HG02798 (cell line): ENCODE measurements at regions not wholly inside any gene's neighbourhood (a gene's known extent, or its start where the extent isn't known, plus 50 kb on each side); places are given as distances from the start of the nearest gene placed in this dataset.

Source experiments
- ATAC-seq: cut with Tn5 transposase; IDR thresholded peaks from one replicate; pipeline ENCODE4 v1.9.1; 2021; ENCODE audit warnings: mild to moderate bottlenecking; ENCODE audit not compliant: unreplicated experiment, poor library complexity

DNA sequence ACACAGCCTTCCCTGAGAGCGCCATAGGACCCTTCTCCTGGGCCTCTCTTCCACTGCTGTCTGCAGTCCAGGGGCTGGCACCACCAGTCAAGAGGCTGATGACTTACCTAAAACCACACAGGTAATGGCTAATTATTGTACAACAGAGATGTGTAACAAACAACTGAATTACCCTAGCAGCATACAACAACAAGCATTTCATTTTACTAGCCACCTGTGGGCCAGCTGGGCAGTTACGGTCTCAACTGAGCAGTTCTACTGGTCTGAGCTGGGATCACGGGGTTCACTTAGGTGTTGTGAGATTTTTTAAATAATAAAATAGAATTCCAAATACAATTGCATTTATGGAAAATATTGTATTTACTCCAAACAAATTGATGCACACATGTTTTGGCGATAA, 431.9 kb downstream of the TNS3 start:
- ATAC-seq: peak; percentile 7

DNA sequence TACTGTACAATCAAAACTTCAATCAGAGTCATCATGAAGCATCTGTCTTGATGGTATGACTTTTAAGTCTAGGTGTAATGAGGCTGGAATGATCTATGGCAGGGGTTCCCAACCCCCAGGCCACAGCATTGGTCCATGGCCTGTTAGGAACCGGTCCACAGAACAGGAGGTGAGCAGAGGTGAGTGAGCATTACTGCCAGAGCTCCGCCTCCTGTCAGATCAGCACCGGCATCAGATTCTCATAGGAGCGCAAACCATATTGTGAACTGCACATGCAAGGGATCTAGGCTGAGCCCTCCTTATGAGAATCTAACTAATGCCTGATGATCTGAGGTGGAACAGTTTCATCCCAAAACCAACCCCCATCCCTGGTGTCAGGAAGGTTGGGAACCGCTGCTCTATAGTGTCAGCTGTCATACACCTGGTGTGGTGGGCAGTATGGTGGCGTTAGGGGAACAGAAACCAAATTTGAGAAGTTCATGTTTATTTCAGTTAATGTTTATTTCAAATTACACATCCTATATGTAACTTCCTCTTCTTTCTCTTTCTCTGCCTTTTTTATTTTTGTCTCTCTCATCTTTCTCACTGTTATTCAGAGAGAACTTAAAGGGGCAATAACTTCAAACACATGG, 432.6 kb downstream of the TNS3 start:
- ATAC-seq: peak; percentile 68

DNA sequence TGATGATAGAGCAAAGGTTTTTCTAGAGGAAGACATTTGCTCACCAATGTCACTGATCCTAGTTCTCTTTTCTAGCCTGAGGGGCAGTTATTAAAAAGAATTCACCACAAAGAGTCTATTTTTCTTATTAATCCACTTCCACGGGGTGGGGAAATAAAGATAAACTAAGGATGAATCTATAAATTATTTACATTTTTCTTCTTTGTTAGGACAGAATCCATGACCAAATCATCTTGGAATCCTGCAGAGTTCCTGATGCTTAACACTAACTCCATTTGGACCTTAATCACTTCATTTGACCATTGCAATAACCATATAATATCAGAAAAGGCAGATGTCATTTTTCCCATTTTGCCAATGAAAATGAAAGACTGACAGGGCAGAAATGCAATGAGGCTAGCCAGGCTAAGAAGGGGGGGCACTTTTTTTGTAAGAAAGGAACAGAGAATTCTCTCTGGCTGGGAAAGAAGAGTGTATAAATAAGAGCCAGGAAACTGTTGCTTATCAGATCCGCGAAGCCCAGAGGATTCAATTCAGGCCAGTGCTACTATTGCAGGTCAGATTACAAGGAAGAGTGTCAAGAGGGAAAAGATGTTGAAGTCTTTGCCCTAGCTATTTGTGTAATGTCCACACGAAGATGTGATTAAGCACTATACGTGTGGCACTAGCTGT, 433.2 kb downstream of the TNS3 start:
- ATAC-seq: no peak

DNA sequence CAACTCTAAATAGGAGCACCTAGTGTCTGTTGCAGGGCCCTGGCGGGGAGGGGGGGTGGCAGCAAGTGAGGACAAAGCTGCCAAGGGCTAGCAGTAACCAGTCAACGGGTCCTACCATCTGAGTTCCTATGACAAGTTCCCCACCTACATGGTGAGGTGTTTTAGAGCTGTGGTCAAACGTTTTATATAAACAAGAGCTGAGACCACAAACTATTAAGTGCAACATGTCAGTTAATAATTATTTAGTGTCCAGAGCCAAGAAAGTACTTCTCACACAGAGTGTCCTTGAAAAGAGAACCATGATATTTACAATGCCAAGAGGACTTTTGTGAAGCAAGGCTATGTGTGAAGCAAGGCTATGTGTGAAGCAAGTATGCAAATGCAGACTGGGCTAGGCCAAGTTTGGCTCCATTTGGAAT, 434.7 kb downstream of the TNS3 start:
- no peak for ATAC-seq

DNA sequence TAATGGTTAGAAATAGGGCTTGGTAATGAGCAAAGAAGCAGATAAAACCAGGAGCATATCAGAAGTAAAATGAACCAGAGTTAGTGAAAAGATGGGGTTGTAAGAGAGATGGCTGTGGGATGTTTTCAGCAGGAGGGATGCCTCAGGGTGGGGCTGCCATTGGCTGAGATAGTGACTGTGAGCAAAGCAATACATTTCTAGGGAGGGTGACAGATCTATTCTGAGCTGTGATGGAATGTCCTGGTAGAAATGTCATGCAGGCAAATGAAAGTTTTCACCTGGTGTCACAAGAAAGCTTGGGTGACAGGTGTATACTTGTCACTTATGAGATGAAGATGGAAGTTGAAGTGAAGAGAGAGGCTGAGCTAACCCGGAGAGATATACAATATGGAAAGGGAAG, 435.9 kb downstream of the TNS3 start:
- ATAC-seq: no peak

DNA sequence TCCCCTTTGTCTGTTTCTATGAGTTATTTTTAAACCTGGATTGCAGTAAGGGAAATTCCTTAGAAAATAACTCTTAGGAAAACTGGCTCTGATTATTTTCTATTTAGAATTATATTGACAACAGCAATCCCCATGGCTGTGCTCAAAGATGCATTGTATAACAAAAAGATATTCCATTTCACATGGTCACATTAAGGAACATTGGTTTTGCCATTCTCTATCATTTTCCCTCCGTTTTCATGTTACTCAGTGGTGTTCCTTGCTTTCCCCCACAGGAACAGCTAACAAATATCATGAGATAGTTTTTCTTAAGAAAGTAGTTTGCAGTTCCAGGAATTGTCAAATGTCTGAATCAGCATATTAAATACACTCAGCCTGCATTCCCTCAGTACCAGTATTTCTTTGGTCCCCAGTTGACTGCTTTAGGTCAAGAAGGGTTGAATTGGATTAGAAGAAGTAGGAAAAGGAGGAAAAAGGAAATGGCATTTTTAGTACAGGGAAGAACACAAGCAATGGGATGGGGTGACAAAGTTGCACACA, 436.7 kb downstream of the TNS3 start:
- ATAC-seq: no peak

DNA sequence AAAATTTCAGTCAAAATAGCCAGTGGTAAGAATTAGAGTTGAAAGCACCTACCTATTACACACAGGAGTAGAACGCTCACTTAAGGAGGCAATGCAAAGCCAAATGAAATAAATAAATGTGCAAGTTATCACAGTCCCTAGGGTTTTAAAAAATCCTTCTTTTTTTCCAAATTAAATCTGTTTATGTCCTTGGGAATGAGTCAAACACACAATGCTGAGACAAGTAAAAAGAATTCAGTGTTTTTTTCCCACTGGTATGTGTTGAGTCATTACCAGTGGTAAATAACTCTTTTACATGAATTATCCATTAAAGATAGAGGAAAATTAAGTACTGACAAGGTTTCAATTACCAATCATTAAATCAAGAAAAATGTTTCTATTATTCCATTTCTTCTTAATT, 438.6 kb downstream of the TNS3 start:
- no peak for ATAC-seq

DNA sequence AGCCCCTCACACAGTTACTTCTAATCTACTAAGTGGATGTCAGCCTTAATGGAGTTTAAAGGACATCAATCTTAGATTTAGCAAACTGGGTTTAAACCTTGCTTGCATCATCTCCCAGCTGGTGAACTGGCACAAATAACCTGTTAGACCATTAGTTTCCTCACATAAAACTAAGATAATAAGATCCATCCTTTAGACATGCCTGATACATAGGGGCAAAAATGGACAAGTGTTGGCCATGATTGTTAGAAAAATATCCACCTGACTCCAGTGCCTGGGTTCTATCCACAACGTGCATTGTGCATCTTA, 439.1 kb downstream of the TNS3 start:
- no peak for ATAC-seq

DNA sequence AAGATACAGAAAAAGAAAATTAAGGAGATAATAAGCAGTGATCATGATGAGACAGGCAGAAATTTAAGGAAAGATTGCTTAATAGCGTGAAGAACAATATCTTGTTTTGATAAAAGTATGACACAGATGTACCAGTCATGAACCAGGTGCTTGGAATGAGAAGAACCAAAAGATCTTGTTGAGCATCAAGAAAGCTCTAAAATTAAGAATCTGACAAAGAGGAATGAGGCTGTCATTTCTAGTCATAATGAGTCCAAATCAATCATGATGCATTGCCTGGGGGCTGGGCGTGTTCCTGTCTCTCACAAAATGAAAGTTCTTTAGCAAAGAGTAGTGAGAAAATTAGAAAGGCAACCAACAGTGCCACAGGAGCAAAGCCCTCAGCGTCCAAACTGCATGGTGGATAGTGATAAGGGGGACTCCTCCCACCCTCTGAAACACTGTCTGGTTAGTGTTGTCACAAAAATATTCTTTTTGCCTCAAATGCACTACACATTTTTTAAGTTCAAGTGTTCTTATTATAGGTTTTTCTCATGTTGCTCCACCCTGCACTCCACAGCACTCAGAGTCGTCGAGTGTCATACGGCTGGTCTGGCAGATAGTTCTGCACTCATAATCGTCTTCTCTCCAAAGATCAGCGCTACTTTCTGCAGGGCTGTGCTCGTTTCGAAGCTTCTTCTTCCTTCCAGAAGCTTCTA, 439.6 kb downstream of the TNS3 start:
- ATAC-seq: no peak

DNA sequence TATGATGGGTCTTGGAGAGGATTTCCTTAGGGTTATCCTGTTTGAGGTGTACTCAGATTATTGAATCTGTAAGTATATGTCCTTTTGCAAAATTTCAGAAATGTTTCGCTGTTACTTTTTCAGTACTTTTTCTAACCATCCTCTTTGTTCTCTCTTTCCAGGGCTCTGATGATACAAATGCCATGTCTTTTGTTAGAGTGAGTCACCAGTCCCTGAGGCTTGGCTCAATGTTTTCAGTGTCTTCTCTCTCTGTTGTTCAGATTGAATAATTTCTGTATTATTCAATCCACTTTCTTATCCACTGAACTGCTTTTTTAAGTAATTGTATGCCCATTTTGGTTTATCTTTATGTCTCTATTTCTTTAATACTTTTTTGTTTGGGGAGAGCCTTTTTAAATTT, 449.4 kb downstream of the TNS3 start:
- no peak for ATAC-seq

DNA sequence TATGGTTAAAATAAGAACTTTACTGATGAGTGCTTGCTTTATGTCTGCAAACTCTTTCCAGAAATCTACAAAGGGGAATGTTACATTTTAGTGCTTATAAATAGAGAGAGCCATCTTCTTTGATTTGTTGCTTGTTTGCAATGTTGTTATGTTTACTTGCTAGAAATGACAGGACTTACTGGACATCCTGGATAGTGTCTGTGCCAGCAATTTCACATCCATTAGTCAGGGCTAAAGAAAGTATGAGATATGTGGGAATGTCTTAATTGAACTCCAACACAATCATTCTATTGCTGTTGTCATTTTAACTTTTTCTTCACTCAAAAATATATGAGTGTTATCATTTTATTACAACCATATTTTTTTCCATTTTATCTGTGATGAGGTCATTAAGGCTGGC, 453.2 kb downstream of the TNS3 start:
- ATAC-seq: no peak

DNA sequence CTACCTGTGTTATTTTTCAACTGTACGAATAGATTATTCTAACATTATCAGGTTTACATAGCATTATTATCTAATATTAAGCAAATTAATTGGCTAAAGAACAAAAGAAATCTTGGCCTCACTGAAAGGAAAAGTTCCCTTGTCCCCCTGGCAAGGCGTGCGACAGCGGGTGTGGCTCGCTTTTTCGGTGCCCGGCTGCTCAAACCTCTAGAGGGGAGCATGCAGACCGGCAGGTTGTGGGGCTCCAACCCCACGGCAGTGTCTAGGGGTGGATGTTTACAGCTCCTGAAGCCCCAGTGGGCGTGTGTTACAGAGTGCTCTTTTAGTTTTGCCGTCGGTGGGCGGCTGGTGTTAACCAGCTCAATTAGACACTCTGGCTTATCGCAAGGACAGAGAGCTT, 456.4 kb downstream of the TNS3 start:
- no peak for ATAC-seq

DNA sequence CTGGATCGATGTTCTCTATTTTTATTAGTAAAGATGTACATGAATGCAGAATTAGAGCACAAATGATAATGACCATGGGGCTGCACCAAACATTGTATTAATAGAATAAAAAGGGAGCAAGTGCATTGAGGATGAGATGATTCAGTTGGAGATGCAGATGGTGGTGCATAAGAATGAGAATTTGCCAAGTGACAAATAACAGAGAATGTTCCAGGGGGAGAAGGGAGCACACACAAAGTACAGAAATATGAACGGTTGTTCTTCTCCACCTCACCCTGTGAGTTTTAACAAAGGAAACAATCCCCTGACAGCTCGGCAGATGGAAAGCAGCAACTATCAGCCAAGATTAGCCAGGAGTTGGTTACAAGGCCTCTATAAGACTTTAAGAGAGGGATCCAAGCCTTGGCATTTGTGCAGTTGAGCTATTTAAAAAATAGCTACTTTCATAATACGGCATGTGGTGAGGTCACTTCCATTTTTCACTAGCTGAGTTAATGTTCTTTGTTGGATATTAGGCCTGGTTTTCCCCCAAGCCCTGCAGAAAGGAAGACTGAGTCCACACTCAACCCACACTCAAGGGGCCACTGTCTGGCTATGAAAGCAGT, 462.5 kb downstream of the TNS3 start:
- no peak for ATAC-seq

DNA sequence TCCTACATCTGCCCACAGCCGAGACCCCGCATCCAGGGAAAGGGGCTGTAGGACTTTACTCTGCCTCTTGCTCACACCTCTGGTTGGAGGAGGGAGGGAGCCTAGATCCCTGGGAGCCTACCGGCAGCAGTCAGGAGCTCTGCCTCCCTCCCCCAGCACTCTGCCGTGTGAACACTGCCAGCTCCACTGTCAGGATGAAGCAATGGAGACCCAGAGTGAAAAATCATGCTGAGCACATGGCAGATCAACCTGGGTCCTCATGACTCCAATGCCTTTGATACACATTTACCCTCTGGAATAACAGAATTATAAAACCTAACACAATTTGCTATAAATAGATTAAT, 477.7 kb downstream of the TNS3 start:
- ATAC-seq: no peak

DNA sequence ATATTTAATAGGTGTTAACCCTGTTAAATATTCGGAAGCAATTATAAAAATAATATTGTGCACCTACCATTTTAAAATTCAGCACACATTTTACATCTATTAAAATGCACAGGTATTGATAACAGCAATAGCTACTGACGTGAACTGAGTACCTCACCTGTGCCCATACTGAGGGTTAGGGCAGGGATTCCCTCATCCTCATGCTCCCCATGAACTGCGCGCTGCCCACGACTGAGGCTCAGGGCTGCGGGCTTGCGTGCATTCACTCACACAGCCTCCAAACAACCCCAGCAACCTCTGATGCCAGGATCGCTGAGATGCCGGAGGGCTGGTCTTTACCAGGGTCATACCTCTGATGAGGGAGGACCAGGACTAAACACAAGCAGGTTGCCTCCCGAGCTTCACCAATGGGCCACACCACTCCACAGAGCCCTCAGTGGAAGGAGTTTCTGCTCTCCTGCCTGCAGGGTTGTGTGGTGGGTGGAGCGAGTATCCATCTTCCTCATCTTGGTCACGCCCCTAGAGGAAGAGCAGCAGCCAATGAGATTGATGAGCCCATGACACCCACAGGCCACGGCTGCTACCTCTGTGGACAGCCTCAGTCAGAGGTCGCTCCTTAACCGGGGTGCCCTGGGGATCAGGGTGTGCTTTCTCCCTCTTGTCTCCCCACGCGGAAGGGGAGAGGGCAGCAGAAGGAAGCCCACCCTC, 478.3 kb downstream of the TNS3 start:
- ATAC-seq: no peak

DNA sequence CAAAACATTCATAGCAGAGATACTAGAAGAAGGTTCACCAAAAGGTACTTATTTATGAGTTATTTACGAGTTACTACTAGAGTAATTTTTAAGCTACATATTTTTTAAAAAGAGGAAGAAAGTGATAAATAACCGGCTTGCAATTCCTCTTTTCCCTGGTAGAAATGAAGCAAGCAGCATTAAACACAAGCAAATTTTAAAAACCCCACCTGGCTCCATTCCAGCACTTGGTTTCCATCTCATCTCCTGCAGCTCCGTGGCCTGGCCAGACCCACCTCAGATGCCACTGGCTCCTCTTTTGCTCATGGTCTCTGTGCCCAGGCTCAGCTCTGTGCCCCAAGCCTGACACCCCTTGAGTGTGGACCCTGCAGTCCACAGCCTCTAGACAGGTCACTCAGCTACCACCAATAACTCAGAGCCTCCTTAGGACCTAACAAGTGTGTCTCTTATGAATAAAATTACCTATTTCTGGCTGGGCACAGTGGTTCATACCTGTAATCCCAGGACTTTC, 479.5 kb downstream of the TNS3 start:
- no peak for ATAC-seq

DNA sequence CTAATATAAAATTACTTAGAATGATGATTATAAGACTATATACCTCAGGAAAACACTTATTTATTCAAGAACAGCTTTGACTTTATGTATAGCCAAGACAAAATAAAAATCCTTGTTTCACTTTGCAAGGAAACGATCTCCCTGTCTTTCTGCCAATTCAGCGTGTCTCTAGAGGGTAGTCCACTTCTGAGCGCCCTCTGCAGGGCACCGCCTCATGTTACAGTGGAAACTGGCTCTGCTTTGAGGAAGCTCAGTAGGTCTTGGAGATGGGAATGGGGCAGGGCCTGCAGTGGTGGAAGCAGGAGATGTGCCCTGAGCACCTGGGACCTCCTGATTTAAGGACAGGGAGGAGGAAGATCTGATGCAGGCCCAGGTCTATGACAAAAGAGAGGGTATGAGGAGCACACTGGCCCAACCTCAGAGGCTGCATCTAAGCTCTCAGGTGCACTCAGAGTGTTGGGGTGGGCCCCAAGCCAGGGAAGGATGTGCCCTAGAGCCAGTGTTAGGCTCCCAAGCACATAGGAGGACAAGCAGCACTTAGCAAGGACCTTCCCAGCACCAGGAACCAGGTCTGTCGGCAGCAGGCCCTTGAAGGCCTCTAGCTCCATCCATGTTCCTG, 481.0 kb downstream of the TNS3 start:
- no peak for ATAC-seq

DNA sequence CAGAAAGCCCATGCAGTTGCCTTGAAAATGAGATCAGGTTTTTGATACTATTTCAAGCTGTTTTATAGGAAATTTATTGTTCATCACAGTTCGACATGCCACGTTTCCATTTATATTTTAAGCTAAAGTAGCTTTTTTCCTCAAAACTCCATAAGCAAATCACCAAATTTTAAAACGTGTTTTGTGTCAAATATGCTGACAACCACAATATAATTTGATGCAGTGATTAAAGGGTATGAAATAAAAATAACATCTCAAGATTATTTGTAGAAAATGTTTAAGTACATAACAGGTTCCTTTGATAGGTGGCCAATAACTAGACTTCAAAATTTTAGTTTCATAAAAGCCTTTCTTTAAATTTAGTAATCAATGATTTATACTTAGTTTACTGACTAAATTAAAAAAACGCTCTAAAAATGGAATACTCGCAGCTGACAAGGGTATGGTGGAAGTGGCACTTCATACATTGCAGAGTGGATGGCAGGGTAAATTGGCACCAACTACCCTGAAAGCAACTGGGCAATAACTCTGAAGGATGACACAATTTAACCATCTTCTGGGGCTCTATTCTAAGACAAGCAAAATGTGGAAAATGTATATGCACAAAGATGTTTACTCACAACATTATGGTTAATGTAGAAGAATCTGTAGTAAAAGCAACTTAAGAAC, 481.6 kb downstream of the TNS3 start:
- ATAC-seq: no peak

DNA sequence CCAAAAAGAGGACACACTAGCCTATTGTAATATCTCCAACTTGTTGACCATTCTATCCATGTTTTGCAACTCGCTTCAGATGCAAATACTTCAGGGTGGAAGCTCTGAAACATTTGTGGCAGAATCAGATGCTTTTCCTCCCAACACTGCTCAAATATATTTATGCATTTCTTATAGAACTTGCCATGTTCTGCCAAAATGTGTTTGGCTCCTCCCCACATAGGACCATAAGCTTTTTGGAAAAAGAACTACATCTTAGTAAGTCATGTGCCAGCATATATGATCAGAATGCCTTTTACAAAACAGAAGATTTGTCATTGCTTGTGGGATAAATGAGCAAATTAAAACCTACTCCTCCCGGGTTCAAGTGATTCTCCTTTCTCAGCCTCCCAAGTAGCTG, 484.5 kb downstream of the TNS3 start:
- no peak for ATAC-seq

DNA sequence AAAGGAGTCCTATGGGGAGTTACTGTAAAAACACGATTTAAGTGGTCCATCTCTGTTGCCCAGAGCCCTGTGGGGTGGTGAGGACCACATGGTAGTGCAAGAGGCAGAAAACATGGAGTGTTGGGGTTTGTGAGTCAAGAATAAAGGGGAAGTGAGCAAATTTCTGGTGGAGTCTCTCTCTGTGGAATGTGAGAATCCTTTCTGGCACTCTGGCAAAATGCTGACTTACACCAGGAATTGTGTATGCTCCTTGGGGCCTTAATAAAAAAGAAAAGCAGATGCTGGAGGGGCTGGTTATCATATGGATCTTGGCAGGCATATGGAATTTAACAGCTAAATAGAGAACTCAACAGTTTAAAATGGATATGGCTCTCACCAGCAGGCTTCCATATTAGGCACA, 486.0 kb downstream of the TNS3 start:
- no peak for ATAC-seq
